ENCODE measurements at regions not wholly inside any gene's neighbourhood (a gene's known extent, or its start where the extent isn't known, plus 50 kb on each side); places are given as distances from the start of the nearest gene placed in this dataset.

DNA sequence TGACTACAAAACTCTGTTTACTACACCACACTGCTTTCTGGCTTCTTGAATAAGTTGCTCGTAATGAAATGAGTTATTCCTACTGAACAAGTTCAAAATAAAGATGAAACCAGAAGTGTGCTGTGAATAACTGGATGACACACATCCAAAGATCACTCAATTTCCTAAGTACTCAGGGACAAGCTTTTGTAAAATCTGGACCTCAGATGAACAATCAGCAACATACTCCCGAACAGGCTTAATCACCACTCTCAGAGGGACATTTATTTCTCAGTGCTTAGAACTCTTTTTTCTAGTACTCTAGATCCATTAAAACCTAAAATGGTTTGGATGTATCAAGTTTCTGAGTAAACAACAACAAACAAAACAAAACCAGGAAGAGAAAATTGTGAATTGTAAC lies 61.5 kb upstream of the EXOC1L start:
- H3K36me3 ChIP-seq (replicated peaks; ENCODE audit: low read depth, low read length) = no peaks in the 10 kb centered on the region
- no peaks in the 10 kb centered on the region for H3K27me3 ChIP-seq (ENCODE audit: low read depth, low read length)
- no peak overlapping the region for H3K4me3 ChIP-seq (ENCODE audit: low read length)
- peaks cover under 1% of the 10 kb centered on the region; the same call in 1 of the 2 replicates for H3K4me1 ChIP-seq (ENCODE audit: low read length)
- no peaks in the 10 kb centered on the region for H3K9me3 ChIP-seq (ENCODE audit: insufficient read depth, low read length)
- peak overlapping the region; percentile 55 for H2AFZ ChIP-seq (ENCODE audit: low read depth, low read length)
- H3K4me2 ChIP-seq (ENCODE audit: low read length) = no peak overlapping the region
- H3K79me2 ChIP-seq (ENCODE audit: low read length) = no peaks in the 10 kb centered on the region
- TF ChIP-seq EZH2phosphoT487 (IDR thresholded peaks at IDR 0.05; ENCODE audit: low read depth) = no peak
- no peak for TF ChIP-seq CTCF (IDR thresholded peaks at IDR 0.05; ENCODE audit: low read depth, low read length)
- no peaks in the 10 kb centered on the region for H4K20me1 ChIP-seq (ENCODE audit: insufficient read depth, low read length)
- H3K27ac ChIP-seq (ENCODE audit: low read length) = no peak overlapping the region
- no peak overlapping the region for H3K9ac ChIP-seq (ENCODE audit: low read length)

DNA sequence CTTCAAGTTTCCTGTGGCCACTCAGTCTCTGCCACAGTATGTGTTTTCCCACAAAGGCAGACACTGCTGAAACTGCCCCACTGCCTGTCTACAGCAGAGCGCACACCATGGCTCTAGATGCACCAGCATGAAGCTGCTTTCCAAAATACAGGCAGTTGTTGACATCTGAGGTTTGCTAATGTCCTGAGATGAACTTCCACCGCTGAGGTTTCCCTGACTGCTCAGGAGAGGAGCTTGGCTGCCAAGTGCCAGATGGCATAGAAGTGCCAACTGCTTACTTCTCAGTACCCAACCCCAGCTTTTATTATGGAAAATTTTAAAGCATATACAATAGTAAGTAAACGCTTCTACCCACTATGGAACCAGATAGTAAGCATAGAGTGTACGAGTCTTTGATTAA lies 61.0 kb upstream of the EXOC1L start:
- Histone ChIP-seq H3K79me2 (ENCODE audit: low read length) (no peaks in the 10 kb centered on the region), H4K20me1 (ENCODE audit: insufficient read depth, low read length) (no peaks in the 10 kb centered on the region), H3K27ac (ENCODE audit: low read length) (no peak overlapping the region), H3K4me1 (ENCODE audit: low read length) (no peaks in the 10 kb centered on the region), H3K36me3 (replicated peaks; ENCODE audit: low read depth, low read length) (no peaks in the 10 kb centered on the region), H3K27me3 (ENCODE audit: low read depth, low read length) (no peaks in the 10 kb centered on the region), H3K4me2 (ENCODE audit: low read length) (no peak overlapping the region), H3K9me3 (ENCODE audit: insufficient read depth, low read length) (no peaks in the 10 kb centered on the region), H2AFZ (ENCODE audit: low read depth, low read length) (no peak overlapping the region), H3K9ac (ENCODE audit: low read length) (no peak overlapping the region), H3K4me3 (ENCODE audit: low read length) (no peak overlapping the region)
- no peak for TF ChIP-seq EZH2phosphoT487 (IDR thresholded peaks at IDR 0.05; ENCODE audit: low read depth)
- no peak for TF ChIP-seq CTCF (IDR thresholded peaks at IDR 0.05; ENCODE audit: low read depth, low read length)

GRCh38 chr4:55762819-55763218 lies 56.8 kb upstream of the EXOC1L start:
- H3K4me3 ChIP-seq (ENCODE audit: low read length) = no peak overlapping the region
- no peaks in the 10 kb centered on the region for H3K4me1 ChIP-seq (ENCODE audit: low read length)
- no peaks in the 10 kb centered on the region for H3K79me2 ChIP-seq (ENCODE audit: low read length)
- no peaks in the 10 kb centered on the region for H3K9me3 ChIP-seq (ENCODE audit: insufficient read depth, low read length)
- H3K4me2 ChIP-seq (ENCODE audit: low read length) = no peak overlapping the region
- no peaks in the 10 kb centered on the region for H3K27me3 ChIP-seq (ENCODE audit: low read depth, low read length)
- no peaks in the 10 kb centered on the region for H4K20me1 ChIP-seq (ENCODE audit: insufficient read depth, low read length)
- no peak overlapping the region for H2AFZ ChIP-seq (ENCODE audit: low read depth, low read length)
- H3K36me3 ChIP-seq (replicated peaks; ENCODE audit: low read depth, low read length) = no peaks in the 10 kb centered on the region
- TF ChIP-seq EZH2phosphoT487 (IDR thresholded peaks at IDR 0.05; ENCODE audit: low read depth) (no peak), CTCF (IDR thresholded peaks at IDR 0.05; ENCODE audit: low read depth, low read length) (no peak)
- H3K9ac ChIP-seq (ENCODE audit: low read length) = no peak overlapping the region
- no peak overlapping the region for H3K27ac ChIP-seq (ENCODE audit: low read length)

DNA sequence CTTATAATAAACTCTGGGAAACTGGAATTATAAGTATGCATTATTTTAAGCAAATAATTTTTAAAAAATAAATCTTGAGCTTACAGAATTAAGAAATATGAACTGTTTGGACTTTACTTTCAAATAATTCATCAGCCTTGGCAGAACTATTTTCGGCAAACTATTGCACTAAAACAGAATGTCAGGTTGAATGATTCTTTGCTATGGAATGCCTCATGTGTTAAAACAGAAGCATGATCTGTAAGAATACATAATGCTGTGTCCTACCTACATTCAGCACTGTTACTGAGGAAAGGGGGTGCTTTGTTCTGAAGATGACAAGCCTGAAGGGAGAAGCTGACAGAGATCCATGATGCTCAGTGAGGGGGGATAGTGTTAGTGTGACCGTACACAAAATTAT lies 55.6 kb upstream of the EXOC1L start:
- Histone ChIP-seq H2AFZ (ENCODE audit: low read depth, low read length) (no peak overlapping the region), H3K4me1 (ENCODE audit: low read length) (no peaks in the 10 kb centered on the region), H3K4me3 (ENCODE audit: low read length) (no peak overlapping the region), H3K9me3 (ENCODE audit: insufficient read depth, low read length) (no peaks in the 10 kb centered on the region), H3K36me3 (replicated peaks; ENCODE audit: low read depth, low read length) (no peaks in the 10 kb centered on the region), H3K27me3 (ENCODE audit: low read depth, low read length) (no peaks in the 10 kb centered on the region), H3K27ac (ENCODE audit: low read length) (no peak overlapping the region), H3K4me2 (ENCODE audit: low read length) (no peak overlapping the region), H4K20me1 (ENCODE audit: insufficient read depth, low read length) (no peaks in the 10 kb centered on the region), H3K79me2 (ENCODE audit: low read length) (no peaks in the 10 kb centered on the region), H3K9ac (ENCODE audit: low read length) (no peak overlapping the region)
- TF ChIP-seq CTCF (IDR thresholded peaks at IDR 0.05; ENCODE audit: low read depth, low read length) (no peak), EZH2phosphoT487 (IDR thresholded peaks at IDR 0.05; ENCODE audit: low read depth) (no peak)
